Smooth muscle cell (in vitro differentiated cells): ENCODE measurements at regions not wholly inside any gene's neighbourhood (a gene's known extent, or its start where the extent isn't known, plus 50 kb on each side); places are given as distances from the start of the nearest gene placed in this dataset.

ENCODE experiments used
- DNase-seq: peaks from one replicate; lab custom pipeline; 2025; ENCODE audit not compliant: unreplicated experiment; lab: John Stamatoyannopoulos, UW
- H2AFZ ChIP-seq: fragments of 200-600 bp; sonication (generic); 2 replicates; pipeline ENCODE4 v1.6.0; 2016; ENCODE audit warnings: antibody characterized with exemption, low read depth, mild to moderate bottlenecking
- H3F3A ChIP-seq: fragments of 200-600 bp; sonication (generic); 2 replicates; pipeline ENCODE4 v1.6.0; 2017; ENCODE audit warnings: antibody characterized with exemption, low read depth
- H3K27ac ChIP-seq: fragments of 200-600 bp; sonication (generic); 2 replicates; pipeline ENCODE4 v1.5.1; 2016; ENCODE audit warnings: low read depth, mild to moderate bottlenecking
- H3K27me3 ChIP-seq: fragments of 200-600 bp; sonication (generic); 2 replicates; pipeline ENCODE4 v1.6.1; 2016; ENCODE audit warnings: low read depth, mild to moderate bottlenecking
- H3K36me3 ChIP-seq: fragments of 200-600 bp; sonication (generic); 2 replicates; pipeline ENCODE4 v1.5.1; 2016; ENCODE audit warnings: low read depth
- H3K4me1 ChIP-seq: fragments of 200-600 bp; sonication (generic); 2 replicates; pipeline ENCODE4 v1.5.1; 2016; ENCODE audit warnings: low read depth
- H3K4me2 ChIP-seq: fragments of 200-600 bp; sonication (generic); 2 replicates; pipeline ENCODE4 v1.6.0; 2016; ENCODE audit warnings: mild to moderate bottlenecking
- H3K4me3 ChIP-seq: fragments of 200-600 bp; sonication (generic); 2 replicates; pipeline ENCODE4 v1.5.1; 2016; ENCODE audit warnings: mild to moderate bottlenecking
- H3K79me2 ChIP-seq: fragments of 200-600 bp; sonication (generic); 2 replicates; pipeline ENCODE4 v1.6.0; 2016; ENCODE audit warnings: low read depth, mild to moderate bottlenecking
- H3K9ac ChIP-seq: fragments of 200-600 bp; sonication (generic); 2 replicates; pipeline ENCODE4 v1.6.0; 2016; ENCODE audit warnings: low read depth
- H3K9me3 ChIP-seq: fragments of 200-600 bp; sonication (generic); replicated peaks from 2 replicates; pipeline ENCODE4 v1.5.1; 2016; ENCODE audit warnings: low read depth
- H4K20me1 ChIP-seq: fragments of 200-600 bp; sonication (generic); 2 replicates; pipeline ENCODE4 v1.6.0; 2016; ENCODE audit warnings: low read depth
- WGBS: methylation state at CpG from one replicate; pipeline ENCODE4 v1.1.7; 2016; ENCODE audit warnings: low lambda C conversion rate; 5-methylcytosine and 5-hydroxymethylcytosine counted together
- TF ChIP-seq, protein P1 (sequence below): fragments of 200-600 bp; sonication (generic); IDR thresholded peaks from 2 replicates; pipeline ENCODE4 v1.5.1; 2017; ENCODE audit warnings: borderline replicate concordance, mild to moderate bottlenecking, antibody characterized with exemption; ENCODE audit not compliant: insufficient read depth, poor library complexity, severe bottlenecking

DNA sequence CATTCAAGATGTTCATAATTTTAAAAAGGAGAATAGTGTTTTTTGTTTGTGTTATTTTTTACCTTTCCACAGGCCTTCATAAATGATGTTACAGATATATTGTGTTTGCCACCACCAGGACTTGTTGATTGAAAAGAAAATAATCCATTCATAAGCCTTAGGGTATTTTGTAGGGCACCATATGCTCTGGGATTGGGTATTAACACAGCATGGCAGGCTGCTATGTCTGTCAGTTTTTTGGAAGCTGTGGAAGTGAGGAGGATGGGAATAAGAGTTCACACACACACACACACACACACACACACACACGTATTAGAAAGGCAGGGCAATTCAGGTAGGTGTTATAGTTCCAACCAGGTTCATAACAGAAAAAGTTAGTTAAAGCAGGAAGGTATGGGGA lies 237.9 kb downstream of the HDGFL1 start:
- Histone ChIP-seq H4K20me1 (no peaks in the 10 kb centered on the region), H3K4me2 (no peak overlapping the region), H3K79me2 (no peaks in the 10 kb centered on the region), H3K9ac (no peak overlapping the region), H2AFZ (no peak overlapping the region), H3K27ac (no peak overlapping the region), H3K4me1 (no peaks in the 10 kb centered on the region), H3K9me3 (no peaks in the 10 kb centered on the region), H3K36me3 (no peaks in the 10 kb centered on the region), H3K27me3 (no peaks in the 10 kb centered on the region), H3F3A (no peaks in the 10 kb centered on the region), H3K4me3 (no peak overlapping the region)
- DNase-seq = no peak
- 83% methylated on average over 1 of the region's 1 CpG for WGBS
- TF ChIP-seq, protein P1, sequence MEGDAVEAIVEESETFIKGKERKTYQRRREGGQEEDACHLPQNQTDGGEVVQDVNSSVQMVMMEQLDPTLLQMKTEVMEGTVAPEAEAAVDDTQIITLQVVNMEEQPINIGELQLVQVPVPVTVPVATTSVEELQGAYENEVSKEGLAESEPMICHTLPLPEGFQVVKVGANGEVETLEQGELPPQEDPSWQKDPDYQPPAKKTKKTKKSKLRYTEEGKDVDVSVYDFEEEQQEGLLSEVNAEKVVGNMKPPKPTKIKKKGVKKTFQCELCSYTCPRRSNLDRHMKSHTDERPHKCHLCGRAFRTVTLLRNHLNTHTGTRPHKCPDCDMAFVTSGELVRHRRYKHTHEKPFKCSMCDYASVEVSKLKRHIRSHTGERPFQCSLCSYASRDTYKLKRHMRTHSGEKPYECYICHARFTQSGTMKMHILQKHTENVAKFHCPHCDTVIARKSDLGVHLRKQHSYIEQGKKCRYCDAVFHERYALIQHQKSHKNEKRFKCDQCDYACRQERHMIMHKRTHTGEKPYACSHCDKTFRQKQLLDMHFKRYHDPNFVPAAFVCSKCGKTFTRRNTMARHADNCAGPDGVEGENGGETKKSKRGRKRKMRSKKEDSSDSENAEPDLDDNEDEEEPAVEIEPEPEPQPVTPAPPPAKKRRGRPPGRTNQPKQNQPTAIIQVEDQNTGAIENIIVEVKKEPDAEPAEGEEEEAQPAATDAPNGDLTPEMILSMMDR = no peak

- 93% methylated on average over 3 of the region's 3 CpGs for WGBS
- H3K4me2 ChIP-seq = no peak overlapping the region
Measured at GRCh38 chr6:22807818-22808217, 238.5 kb downstream of the HDGFL1 start.

GRCh38 chr6:22808466-22808865 lies 239.1 kb downstream of the HDGFL1 start:
- H3K36me3 ChIP-seq = no peaks in the 10 kb centered on the region
- H3F3A ChIP-seq = no peaks in the 10 kb centered on the region
- H3K27me3 ChIP-seq = no peaks in the 10 kb centered on the region
- H4K20me1 ChIP-seq = no peaks in the 10 kb centered on the region
- H3K9me3 ChIP-seq = no peaks in the 10 kb centered on the region
- TF ChIP-seq, protein P1 = no peak
- DNase-seq = no peak
- WGBS = 100% methylated on average over 1 of the region's 1 CpG
- H3K4me3 ChIP-seq = no peak overlapping the region
- H2AFZ ChIP-seq = no peak overlapping the region
- H3K9ac ChIP-seq = no peak overlapping the region
- no peak overlapping the region for H3K4me2 ChIP-seq
- H3K27ac ChIP-seq = no peak overlapping the region
- H3K4me1 ChIP-seq = no peaks in the 10 kb centered on the region
- H3K79me2 ChIP-seq = no peaks in the 10 kb centered on the region

More at GRCh38 chr6:22807818-22808217, 238.5 kb downstream of the HDGFL1 start:
- TF ChIP-seq, protein P1 = no peak
- Histone ChIP-seq H3K36me3 (no peaks in the 10 kb centered on the region), H2AFZ (no peak overlapping the region), H3K9me3 (no peaks in the 10 kb centered on the region), H4K20me1 (no peaks in the 10 kb centered on the region), H3K9ac (no peak overlapping the region), H3K4me3 (no peak overlapping the region), H3K27ac (no peak overlapping the region), H3K4me1 (no peaks in the 10 kb centered on the region), H3K27me3 (no peaks in the 10 kb centered on the region), H3K79me2 (no peaks in the 10 kb centered on the region), H3F3A (no peaks in the 10 kb centered on the region)
- no peak for DNase-seq

DNA sequence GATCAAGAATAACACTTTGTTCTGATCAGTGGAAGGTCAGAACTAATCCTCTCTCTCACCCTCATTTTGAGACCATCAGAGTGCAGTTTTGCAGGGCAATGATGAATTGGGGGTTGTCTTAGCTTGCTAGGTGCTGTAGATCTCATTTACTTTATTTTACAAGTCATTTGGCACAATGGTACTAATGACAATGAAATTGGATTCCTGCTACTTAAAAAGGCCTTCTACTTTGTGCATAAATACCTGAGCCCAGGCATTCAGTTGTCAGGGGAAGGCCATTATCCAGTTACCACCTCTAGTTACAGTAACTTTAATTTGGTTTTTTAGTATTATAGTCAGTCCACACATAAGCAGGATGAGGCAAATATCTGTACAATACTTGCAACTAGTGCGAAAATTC lies 240.0 kb downstream of the HDGFL1 start:
- Histone ChIP-seq H3K9me3 (no peaks in the 10 kb centered on the region), H3K4me1 (no peaks in the 10 kb centered on the region), H3K36me3 (no peaks in the 10 kb centered on the region), H4K20me1 (no peaks in the 10 kb centered on the region), H3K4me3 (no peak overlapping the region), H3K27me3 (no peaks in the 10 kb centered on the region), H3F3A (no peaks in the 10 kb centered on the region), H3K9ac (no peak overlapping the region), H3K4me2 (no peak overlapping the region), H3K27ac (no peak overlapping the region), H3K79me2 (no peaks in the 10 kb centered on the region), H2AFZ (no peak overlapping the region)
- no peak for DNase-seq
- WGBS = 93% methylated on average over 1 of the region's 1 CpG
- TF ChIP-seq, protein P1 = no peak
